CD14-positive monocyte (primary cell): ENCODE measurements at regions not wholly inside any gene's neighbourhood (a gene's known extent, or its start where the extent isn't known, plus 50 kb on each side); places are given as distances from the start of the nearest gene placed in this dataset.

ENCODE experiments used
- DNase-seq, 3 donors: peaks; one replicate each; pipeline ENCODE4 v3.0.0-alpha.2; 2011 to 2022
- H2AFZ ChIP-seq: 2 replicates; pipeline ENCODE4 v1.6.0; 2012; ENCODE audit warnings: mild to moderate bottlenecking, low read depth, low read length, inconsistent platforms; ENCODE audit not compliant: insufficient read depth, poor library complexity, severe bottlenecking
- H3K27ac ChIP-seq, 2 donors: 1 replicate in 1 of 2; 2 replicates in 1 of 2; pipeline ENCODE4 v1.5.1; 2012 to 2013; ENCODE audit warnings: low read length in 2 of 2, control low read depth in 1 of 2, inconsistent platforms in 1 of 2, low read depth in 1 of 2, mild to moderate bottlenecking in 1 of 2
- H3K27me3 ChIP-seq, 2 donors: one replicate each; pipeline versions ENCODE4 v1.6.0 to v1.6.1; 2011 to 2013; ENCODE audit warnings: low read length in 2 of 2; ENCODE audit not compliant: control insufficient read depth in 2 of 2, insufficient read depth in 2 of 2
- H3K36me3 ChIP-seq, 2 donors: replicated peaks in 1 of 2; 1 replicate in 1 of 2; 2 replicates in 1 of 2; pipeline versions ENCODE4 v1.5.1 to v1.6.1; 2012 to 2013; ENCODE audit warnings: low read length in 2 of 2, control low read depth in 1 of 2, inconsistent platforms in 1 of 2, mild to moderate bottlenecking in 1 of 2; ENCODE audit not compliant: insufficient read depth in 2 of 2, control insufficient read depth in 1 of 2
- H3K4me1 ChIP-seq, 2 donors: 1 replicate in 1 of 2; 2 replicates in 1 of 2; pipeline versions ENCODE4 v1.5.1 to v1.6.1; 2012 to 2013; ENCODE audit warnings: low read length in 2 of 2, control low read depth in 1 of 2, inconsistent platforms in 1 of 2, mild to moderate bottlenecking in 1 of 2, moderate library complexity in 1 of 2; ENCODE audit not compliant: insufficient read depth in 2 of 2, control insufficient read depth in 1 of 2
- H3K4me2 ChIP-seq: replicated peaks from 2 replicates; pipeline ENCODE3; 2012; ENCODE audit warnings: low read length, moderate library complexity, mild to moderate bottlenecking; ENCODE audit not compliant: poor library complexity, severe bottlenecking; ENCODE audit errors: extremely low read depth
- H3K4me3 ChIP-seq, 3 experiments: fragments of 200-600 bp in 1 of 3; sonication (generic) in 1 of 3; replicated peaks in 1 of 3; 1 replicate in 2 of 3; 2 replicates in 1 of 3; pipeline ENCODE4 v1.5.1; 2011 to 2013; ENCODE audit warnings: low read length in 3 of 3, mild to moderate bottlenecking in 3 of 3, control low read depth in 2 of 3, low read depth in 2 of 3, inconsistent platforms in 1 of 3, moderate library complexity in 1 of 3
- H3K79me2 ChIP-seq: 2 replicates; pipeline ENCODE4 v1.6.0; 2012; ENCODE audit warnings: mild to moderate bottlenecking, control low read depth, inconsistent platforms, low read length, moderate library complexity; ENCODE audit not compliant: insufficient read depth
- H3K9ac ChIP-seq: 2 replicates; pipeline ENCODE4 v1.6.0; 2017; ENCODE audit warnings: low read length, mild to moderate bottlenecking; ENCODE audit not compliant: insufficient read depth, poor library complexity, severe bottlenecking
- H3K9me3 ChIP-seq, 2 donors: replicated peaks in 1 of 2; 1 replicate in 1 of 2; 2 replicates in 1 of 2; pipeline versions ENCODE4 v1.5.1 to v1.6.1; 2012 to 2013; ENCODE audit warnings: low read length in 2 of 2, control low read depth in 1 of 2; ENCODE audit not compliant: control insufficient read depth in 1 of 2, insufficient read depth in 1 of 2
- H4K20me1 ChIP-seq: 2 replicates; pipeline ENCODE4 v1.6.0; 2012; ENCODE audit warnings: mild to moderate bottlenecking, low read length, control low read depth, moderate library complexity; ENCODE audit not compliant: insufficient read depth
- H3K27ac Mint-ChIP-seq, 7 donors: one replicate each; pipeline ENCODE4 v1.8.0; 2020; ENCODE audit warnings: mild to moderate bottlenecking in 7 of 7, mixed read lengths in 7 of 7, moderate library complexity in 6 of 7, inconsistent platforms in 2 of 7
- H3K27me3 Mint-ChIP-seq, 3 donors: one replicate each; pipeline ENCODE4 v1.8.0; 2021 to 2022; ENCODE audit warnings: low read depth in 3 of 3, mild to moderate bottlenecking in 3 of 3, mixed read lengths in 3 of 3, moderate library complexity in 3 of 3, inconsistent platforms in 1 of 3
- H3K36me3 Mint-ChIP-seq, 2 donors: one replicate each; pipeline ENCODE4 v1.8.0; 2020; ENCODE audit warnings: mixed read lengths in 2 of 2, inconsistent platforms in 1 of 2, mild to moderate bottlenecking in 1 of 2
- H3K4me1 Mint-ChIP-seq: one replicate; pipeline ENCODE4 v1.8.0; 2020; ENCODE audit warnings: mild to moderate bottlenecking, mixed read lengths
- H3K4me3 Mint-ChIP-seq, 2 donors: one replicate each; pipeline ENCODE4 v1.8.0; 2020; ENCODE audit warnings: mild to moderate bottlenecking in 2 of 2, mixed read lengths in 2 of 2, moderate library complexity in 1 of 2
- H3K9me3 Mint-ChIP-seq, 7 donors: one replicate each; pipeline ENCODE4 v1.8.0; 2020 to 2022; ENCODE audit warnings: mixed read lengths in 7 of 7, mild to moderate bottlenecking in 6 of 7, moderate library complexity in 6 of 7, inconsistent platforms in 2 of 7
- CTCF ChIP-seq: fragments of 200-600 bp; IDR thresholded peaks from one replicate; pipeline ENCODE4 v1.8.0; 2022; ENCODE audit warnings: antibody characterized with exemption, mild to moderate bottlenecking
- WGBS: methylation state at CpG from one replicate; pipeline ENCODE4 v1.1.5; 2013; ENCODE audit warnings: missing lambda C conversion rate; ENCODE audit not compliant: insufficient coverage; 5-methylcytosine and 5-hydroxymethylcytosine counted together
- intact Hi-C, 2 donors: fragments of 100-400 bp; cut with micrococcal nuclease; formaldehyde crosslinking; loops; one replicate each; pipeline versions ENCODE4 v1.15.0 to v1.15.1; 2023

- intact Hi-C loops, result no loop called here
- DNase-seq, result no peak
- Histone ChIP-seq H3K4me3 (no peak overlapping the region), H3K79me2 (no peaks in the 10 kb centered on the region), H2AFZ (no peak overlapping the region), H3K27ac (no peak overlapping the region), H3K4me1 (peaks cover 0 to 8% of the 10 kb centered on the region in 2 donors), H3K36me3 (no peaks in the 10 kb centered on the region), H4K20me1 (no peaks in the 10 kb centered on the region), H3K27me3 (peaks cover 0 to 11% of the 10 kb centered on the region in 2 donors), H3K4me2 (no peak overlapping the region), H3K9ac (no peak overlapping the region), H3K9me3 (peaks cover 0 to 8% of the 10 kb centered on the region in 2 donors)
- no peak for TF ChIP-seq CTCF
- Mint-ChIP-seq H3K27me3 (peaks cover 10 to 14% (median 10%) of the 10 kb centered on the region in 3 donors), H3K4me3 (no peak overlapping the region), H3K27ac (no peak overlapping the region), H3K4me1 (peaks cover 10% of the 10 kb centered on the region), H3K9me3 (peaks cover 0 to 17% (median 2%) of the 10 kb centered on the region in 7 donors), H3K36me3 (no peaks in the 10 kb centered on the region)
- WGBS, result 0% methylated on average over 3 of the region's 8 CpGs
These were observed 115.7 kb upstream of the OSR1 start for GRCh38 chr2:19474128-19474527.

- no peaks in the 10 kb centered on the region for H3K36me3 ChIP-seq
- peaks cover 0 to 8% of the 10 kb centered on the region in 2 donors for H3K4me1 ChIP-seq
- no peaks in the 10 kb centered on the region for H3K36me3 Mint-ChIP-seq
- H2AFZ ChIP-seq, result no peak overlapping the region
- H3K27ac ChIP-seq, result no peak overlapping the region
- H3K9ac ChIP-seq, result no peak overlapping the region
- peaks cover 10% of the 10 kb centered on the region for H3K4me1 Mint-ChIP-seq
- H4K20me1 ChIP-seq, result no peaks in the 10 kb centered on the region
- 63% methylated on average over 6 of the region's 6 CpGs for WGBS
- H3K27ac Mint-ChIP-seq, result no peak overlapping the region
- no peak for DNase-seq
- no peak overlapping the region for H3K4me2 ChIP-seq
- H3K9me3 ChIP-seq, result peaks cover 0 to 8% of the 10 kb centered on the region in 2 donors
- H3K4me3 Mint-ChIP-seq, result no peak overlapping the region
- TF ChIP-seq CTCF, result no peak
- H3K27me3 Mint-ChIP-seq, result peaks cover 10 to 20% (median 12%) of the 10 kb centered on the region in 3 donors
- H3K4me3 ChIP-seq, result no peak overlapping the region
- H3K9me3 Mint-ChIP-seq, result peaks cover 0 to 19% (median 2%) of the 10 kb centered on the region in 7 donors
- no peaks in the 10 kb centered on the region for H3K79me2 ChIP-seq
- intact Hi-C loops, result no loop called here
- H3K27me3 ChIP-seq, result peaks cover 0 to 11% of the 10 kb centered on the region in 2 donors
These were observed 114.9 kb upstream of the OSR1 start for GRCh38 chr2:19473350-19473749.
